Esophagus squamous epithelium (tissue), 5 donors: ENCODE measurements at regions not wholly inside any gene's neighbourhood (a gene's known extent, or its start where the extent isn't known, plus 50 kb on each side); places are given as distances from the start of the nearest gene placed in this dataset.

Experiments
- DNase-seq: peaks from one replicate; lab custom pipeline; 2025; lab: John Stamatoyannopoulos, UW
- H3K27ac ChIP-seq, 4 donors: fragments of 200-600 bp; sonication (generic); one replicate each; pipeline ENCODE4 v1.5.1; 2016 to 2019; ENCODE audit warnings: mild to moderate bottlenecking in 1 of 4
- H3K27me3 ChIP-seq, 4 donors: fragments of 200-600 bp; sonication (generic); 1 replicate in 3 of 4; 2 replicates in 1 of 4; pipeline versions ENCODE4 v1.5.1 to v1.6.0; 2017 to 2021; ENCODE audit warnings: antibody characterized with exemption in 1 of 4
- H3K36me3 ChIP-seq, 3 donors: fragments of 200-600 bp; sonication (generic); one replicate each; pipeline ENCODE4 v1.5.1; 2016 to 2019
- H3K4me1 ChIP-seq, 3 donors: fragments of 200-600 bp; sonication (generic); one replicate each; pipeline ENCODE4 v1.5.1; 2017 to 2019
- H3K4me3 ChIP-seq, 4 donors: fragments of 200-600 bp; sonication (generic); 1 replicate in 3 of 4; 2 replicates in 1 of 4; pipeline ENCODE4 v1.5.1; 2016 to 2019; ENCODE audit warnings: mild to moderate bottlenecking in 2 of 4, moderate library complexity in 1 of 4
- H3K9me3 ChIP-seq, 3 donors: fragments of 200-600 bp; sonication (generic); one replicate each; pipeline ENCODE4 v1.5.1; 2016 to 2019
- POLR2A ChIP-seq, 4 donors: fragments of 450-650 bp; IDR thresholded peaks; one replicate each; pipeline ENCODE4 v1.6.1; 2017; ENCODE audit warnings: antibody characterized with exemption in 4 of 4, mild to moderate bottlenecking in 4 of 4, moderate library complexity in 3 of 4
- WGBS, 2 donors: methylation state at CpG; one replicate each; pipeline ENCODE4 v1.1.5; 2018; 5-methylcytosine and 5-hydroxymethylcytosine counted together
- intact Hi-C: fragments of 100-400 bp; cut with DNase I; formaldehyde crosslinking; loops from one replicate; pipeline ENCODE4 v1.15.0; 2022
- TF ChIP-seq, protein P1 (sequence below), 6 experiments: fragments of 450-650 bp in 4 of 6; fragments of 200-600 bp in 2 of 6; sonication (generic) in 2 of 6; IDR thresholded peaks; one replicate each; pipeline ENCODE4 v1.5.1; 2016 to 2019; ENCODE audit warnings: antibody characterized with exemption in 6 of 6, mild to moderate bottlenecking in 4 of 6, moderate library complexity in 4 of 6
- donor health status: DM: yes; HTN: yes; CAD: no.

GRCh38 chr1:34524783-34525182, 230.1 kb upstream of the GJB5 start:
- intact Hi-C loops: no loop called here
- Histone ChIP-seq H3K4me1 (no peaks in the 10 kb centered on the region), H3K9me3 (no peaks in the 10 kb centered on the region), H3K36me3 (no peaks in the 10 kb centered on the region), H3K4me3 (no peak overlapping the region), H3K27ac (no peak overlapping the region), H3K27me3 (peaks cover 0 to 68% (median 0%) of the 10 kb centered on the region in 4 donors)
- DNase-seq: no peak
- no peak for TF ChIP-seq POLR2A (IDR thresholded peaks at IDR 0.05)
- TF ChIP-seq, protein P1, sequence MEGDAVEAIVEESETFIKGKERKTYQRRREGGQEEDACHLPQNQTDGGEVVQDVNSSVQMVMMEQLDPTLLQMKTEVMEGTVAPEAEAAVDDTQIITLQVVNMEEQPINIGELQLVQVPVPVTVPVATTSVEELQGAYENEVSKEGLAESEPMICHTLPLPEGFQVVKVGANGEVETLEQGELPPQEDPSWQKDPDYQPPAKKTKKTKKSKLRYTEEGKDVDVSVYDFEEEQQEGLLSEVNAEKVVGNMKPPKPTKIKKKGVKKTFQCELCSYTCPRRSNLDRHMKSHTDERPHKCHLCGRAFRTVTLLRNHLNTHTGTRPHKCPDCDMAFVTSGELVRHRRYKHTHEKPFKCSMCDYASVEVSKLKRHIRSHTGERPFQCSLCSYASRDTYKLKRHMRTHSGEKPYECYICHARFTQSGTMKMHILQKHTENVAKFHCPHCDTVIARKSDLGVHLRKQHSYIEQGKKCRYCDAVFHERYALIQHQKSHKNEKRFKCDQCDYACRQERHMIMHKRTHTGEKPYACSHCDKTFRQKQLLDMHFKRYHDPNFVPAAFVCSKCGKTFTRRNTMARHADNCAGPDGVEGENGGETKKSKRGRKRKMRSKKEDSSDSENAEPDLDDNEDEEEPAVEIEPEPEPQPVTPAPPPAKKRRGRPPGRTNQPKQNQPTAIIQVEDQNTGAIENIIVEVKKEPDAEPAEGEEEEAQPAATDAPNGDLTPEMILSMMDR (IDR thresholded peaks at IDR 0.05): no peak

- WGBS, 2 donors: 11 to 13% methylated on average over 12 of the region's 12 CpGs
Observed at GRCh38 chr1:34529935-34530859, 224.7 kb upstream of the GJB5 start.

DNA sequence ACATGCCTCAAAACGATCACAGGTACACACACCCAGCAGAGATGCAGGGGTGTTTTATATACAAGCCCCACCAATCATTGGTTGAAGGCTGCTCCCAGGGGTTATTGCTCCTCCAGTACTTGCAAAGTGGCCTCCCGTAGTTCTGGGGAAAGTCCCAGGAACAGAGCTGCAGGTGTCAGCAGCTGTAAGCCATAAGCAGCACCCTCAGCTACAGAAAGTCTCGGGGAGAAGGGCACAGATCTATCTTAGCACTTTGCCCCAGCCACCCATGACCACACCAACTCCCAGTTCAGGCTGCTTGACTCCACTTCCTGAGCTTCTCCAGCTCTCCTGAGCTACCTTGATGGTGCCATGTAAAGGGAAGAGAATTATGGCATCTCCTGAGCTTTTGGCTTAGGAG, 222.7 kb upstream of the GJB5 start:
- WGBS, 2 donors: 37 to 51% methylated on average over 3 of the region's 3 CpGs
- Histone ChIP-seq H3K27me3 (peaks cover 0 to 56% (median 0%) of the 10 kb centered on the region in 4 donors), H3K4me3 (no peak overlapping the region), H3K27ac (no peak overlapping the region), H3K4me1 (no peaks in the 10 kb centered on the region), H3K36me3 (no peaks in the 10 kb centered on the region), H3K9me3 (no peaks in the 10 kb centered on the region)
- no peak for DNase-seq
- TF ChIP-seq, protein P1 (IDR thresholded peaks at IDR 0.05): no peak
- TF ChIP-seq POLR2A (IDR thresholded peaks at IDR 0.05): no peak
- intact Hi-C loops: no loop called here

More at GRCh38 chr1:34529935-34530859, 224.7 kb upstream of the GJB5 start:
- H3K9me3 ChIP-seq: no peaks in the 10 kb centered on the region
- no peaks in the 10 kb centered on the region for H3K36me3 ChIP-seq
- H3K27ac ChIP-seq: no peak overlapping the region
- no peak overlapping the region for H3K4me3 ChIP-seq
- H3K27me3 ChIP-seq: peaks cover 0 to 67% (median 0%) of the 10 kb centered on the region in 4 donors
- TF ChIP-seq, protein P1 (IDR thresholded peaks at IDR 0.05): no peak
- TF ChIP-seq POLR2A (IDR thresholded peaks at IDR 0.05): no peak
- intact Hi-C loops: no loop called here
- DNase-seq: no peak
- H3K4me1 ChIP-seq: no peaks in the 10 kb centered on the region

DNA sequence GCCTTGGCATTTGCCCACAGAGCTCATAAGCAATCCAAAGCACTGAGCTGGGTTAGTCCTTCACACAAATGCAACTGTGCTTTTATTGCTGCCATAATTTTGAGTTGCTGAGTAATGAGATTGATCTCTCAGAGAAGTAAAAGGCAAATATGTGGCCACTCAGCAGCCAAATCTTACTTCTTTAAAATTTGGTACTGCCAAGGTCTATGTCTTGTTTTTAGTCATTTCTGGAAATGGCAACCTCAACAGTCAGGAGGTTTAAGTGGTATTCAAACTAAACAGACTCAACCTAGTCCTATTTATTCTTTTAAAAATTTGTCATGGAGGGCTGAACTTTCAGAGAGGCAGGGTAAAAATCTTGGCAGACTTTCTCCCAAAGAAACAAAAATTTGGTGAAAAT, 216.4 kb upstream of the GJB5 start:
- H3K27me3 ChIP-seq: peaks cover 0 to 43% (median 0%) of the 10 kb centered on the region in 4 donors
- H3K9me3 ChIP-seq: no peaks in the 10 kb centered on the region
- no peak overlapping the region for H3K4me3 ChIP-seq
- no peak overlapping the region for H3K27ac ChIP-seq
- no peak for DNase-seq
- intact Hi-C loops: no loop called here
- TF ChIP-seq, protein P1 (IDR thresholded peaks at IDR 0.05): no peak
- no peak for TF ChIP-seq POLR2A (IDR thresholded peaks at IDR 0.05)
- no peaks in the 10 kb centered on the region for H3K36me3 ChIP-seq
- no peaks in the 10 kb centered on the region for H3K4me1 ChIP-seq

DNA sequence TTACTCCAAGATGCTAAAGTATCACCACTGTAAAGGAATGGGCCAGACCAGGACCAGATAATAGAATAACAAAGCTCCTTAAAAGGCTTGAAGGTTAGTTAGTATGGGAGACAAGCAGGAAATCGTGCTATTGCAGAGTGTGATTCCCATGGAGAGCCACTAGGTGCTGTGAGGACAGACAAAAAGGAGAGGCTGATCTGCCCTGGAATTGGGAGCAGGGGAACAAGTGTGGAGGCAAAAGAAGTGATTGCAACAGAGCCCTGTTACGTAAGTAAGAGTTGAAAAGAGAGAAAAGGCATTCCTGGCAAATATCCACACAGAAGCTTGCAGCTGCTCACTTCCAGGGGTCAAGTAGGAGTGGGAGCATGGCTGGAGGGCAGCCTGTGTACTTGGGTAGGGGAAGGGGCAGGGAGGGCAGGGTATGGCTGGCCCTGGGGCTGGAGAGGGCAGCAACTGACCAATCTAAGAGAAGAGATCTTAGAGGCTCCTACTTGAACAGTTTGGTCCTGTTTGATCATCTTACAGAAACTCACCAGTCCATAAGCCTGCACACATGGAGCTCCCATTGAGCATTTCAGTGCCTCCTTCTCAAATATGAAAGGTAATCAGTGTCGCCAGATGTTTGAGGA, 207.7 kb upstream of the GJB5 start:
- Histone ChIP-seq H3K9me3 (no peaks in the 10 kb centered on the region), H3K4me3 (no peak overlapping the region), H3K4me1 (no peaks in the 10 kb centered on the region), H3K27me3 (peaks cover 0 to 28% (median 0%) of the 10 kb centered on the region in 4 donors), H3K27ac (no peak overlapping the region), H3K36me3 (no peaks in the 10 kb centered on the region)
- TF ChIP-seq POLR2A (IDR thresholded peaks at IDR 0.05): no peak
- TF ChIP-seq, protein P1 (IDR thresholded peaks at IDR 0.05): peak in 2 of 6 experiments; percentile 30 to 56
- DNase-seq: no peak
- intact Hi-C loops: no loop called here
- 12 to 39% methylated on average over 2 to 3 of the region's 3 CpGs for WGBS, 2 donors
